GM20000 (cell line): ENCODE measurements at regions not wholly inside any gene's neighbourhood (a gene's known extent, or its start where the extent isn't known, plus 50 kb on each side); places are given as distances from the start of the nearest gene placed in this dataset.

Experiments
- DNase-seq: peaks from one replicate; pipeline ENCODE4 v3.0.0; 2012; ENCODE audit warnings: low spot score
- CTCF ChIP-seq: IDR thresholded peaks from 2 replicates; pipeline ENCODE4 v1.5.1; 2012; ENCODE audit warnings: mild to moderate bottlenecking, control low read depth; ENCODE audit errors: extremely low read depth, missing control alignments

- TF ChIP-seq CTCF, result no peak
- no peak for DNase-seq
Observed at GRCh38 chr3:190790185-190790584, 72.3 kb downstream of the GMNC start.

DNA sequence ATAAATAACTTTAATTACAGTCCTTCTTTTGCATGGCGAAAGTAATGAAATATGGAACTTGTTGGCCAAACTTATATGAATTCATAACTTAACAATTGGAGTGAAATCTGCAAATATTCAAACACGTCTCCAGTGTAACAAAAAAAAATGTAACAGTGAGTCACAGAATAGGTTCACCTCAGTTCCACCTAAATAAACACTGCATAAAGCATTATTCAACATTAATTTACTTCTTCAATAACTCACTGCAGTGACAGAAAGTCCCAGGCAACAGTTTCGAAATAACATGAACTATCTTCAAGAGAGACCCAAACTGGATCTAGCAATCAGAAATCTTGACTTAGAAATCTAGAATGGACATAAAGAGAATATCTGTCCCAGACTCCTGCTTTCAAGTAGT, 75.6 kb downstream of the GMNC start:
- DNase-seq, result no peak
- TF ChIP-seq CTCF, result no peak

- TF ChIP-seq CTCF, result no peak
- DNase-seq, result no peak
Observed at GRCh38 chr3:190785047-190785446, 77.4 kb downstream of the GMNC start.

DNA sequence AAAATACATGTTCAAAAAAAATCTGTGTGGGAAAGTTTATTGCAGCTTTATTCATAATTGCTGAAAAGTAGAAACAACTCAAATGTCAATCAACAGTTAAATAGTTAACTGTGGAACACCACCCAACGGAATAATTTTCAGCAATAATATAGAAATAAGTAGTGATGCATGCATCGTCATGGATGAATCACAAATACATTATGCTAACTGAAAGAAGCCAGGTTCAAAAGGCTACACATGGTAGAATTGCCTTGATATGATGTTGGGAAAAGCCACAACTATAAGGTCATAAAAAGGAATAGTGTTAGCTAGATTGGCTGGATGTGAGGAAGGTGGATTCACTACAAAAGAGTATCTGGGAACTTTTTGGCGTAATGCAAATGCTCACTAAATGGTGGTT, 82.0 kb downstream of the GMNC start:
- no peak for DNase-seq
- TF ChIP-seq CTCF, result no peak

- no peak for TF ChIP-seq CTCF
- DNase-seq, result no peak
Observed at GRCh38 chr3:190774633-190775032, 87.9 kb downstream of the GMNC start.

DNA sequence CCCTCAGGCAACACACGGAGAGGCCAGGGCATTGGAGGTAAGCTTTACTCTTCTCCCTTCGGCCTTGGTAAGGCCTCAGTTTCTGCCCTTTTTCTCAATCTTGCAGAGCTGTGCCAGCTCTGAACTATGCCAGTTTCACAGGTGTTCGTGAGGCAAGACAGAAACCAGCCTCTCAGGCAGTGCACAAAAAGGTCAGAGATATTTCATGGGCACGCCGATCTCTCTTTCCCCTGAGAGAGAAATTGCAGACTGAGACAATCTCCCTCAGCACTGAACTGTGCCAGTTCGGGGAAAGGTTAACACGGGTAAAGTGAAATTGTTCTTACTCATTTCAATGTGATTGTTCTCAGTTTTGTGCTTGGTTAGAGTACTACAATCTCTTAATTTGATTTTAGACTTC, 88.5 kb downstream of the GMNC start:
- no peak for DNase-seq
- no peak for TF ChIP-seq CTCF

GRCh38 chr3:190772831-190773230, 89.7 kb downstream of the GMNC start:
- TF ChIP-seq CTCF, result no peak
- no peak for DNase-seq
